Bronchial epithelial cell (primary cell): ENCODE measurements at regions not wholly inside any gene's neighbourhood (a gene's known extent, or its start where the extent isn't known, plus 50 kb on each side); places are given as distances from the start of the nearest gene placed in this dataset.

Experiments
- DNase-seq: peaks from one replicate; pipeline ENCODE4 v3.0.0-alpha.2; 2010; ENCODE audit warnings: low read depth
- FAIRE-seq: peaks from 2 replicates; lab custom pipeline; 2011; peaks lifted over from hg19 to GRCh38; lab: Jason Lieb, UNC
- H3K27me3 ChIP-seq: 2 replicates; pipeline ENCODE4 v1.5.1; 2011; ENCODE audit warnings: low read length; ENCODE audit not compliant: control insufficient read depth, insufficient read depth
- H3K36me3 ChIP-seq: 2 replicates; pipeline ENCODE4 v1.5.1; 2011; ENCODE audit warnings: low read length; ENCODE audit not compliant: control insufficient read depth, insufficient read depth
- H3K4me3 ChIP-seq: 2 replicates; pipeline ENCODE4 v1.5.1; 2011; ENCODE audit warnings: mild to moderate bottlenecking, low read depth, low read length, control low read depth
- TF ChIP-seq, protein P1 (sequence below): IDR thresholded peaks from 2 replicates; pipeline ENCODE4 v1.5.1; 2011; ENCODE audit warnings: mild to moderate bottlenecking, moderate library complexity, low read length, control low read depth, inconsistent platforms; ENCODE audit not compliant: insufficient read depth, severe bottlenecking

DNA sequence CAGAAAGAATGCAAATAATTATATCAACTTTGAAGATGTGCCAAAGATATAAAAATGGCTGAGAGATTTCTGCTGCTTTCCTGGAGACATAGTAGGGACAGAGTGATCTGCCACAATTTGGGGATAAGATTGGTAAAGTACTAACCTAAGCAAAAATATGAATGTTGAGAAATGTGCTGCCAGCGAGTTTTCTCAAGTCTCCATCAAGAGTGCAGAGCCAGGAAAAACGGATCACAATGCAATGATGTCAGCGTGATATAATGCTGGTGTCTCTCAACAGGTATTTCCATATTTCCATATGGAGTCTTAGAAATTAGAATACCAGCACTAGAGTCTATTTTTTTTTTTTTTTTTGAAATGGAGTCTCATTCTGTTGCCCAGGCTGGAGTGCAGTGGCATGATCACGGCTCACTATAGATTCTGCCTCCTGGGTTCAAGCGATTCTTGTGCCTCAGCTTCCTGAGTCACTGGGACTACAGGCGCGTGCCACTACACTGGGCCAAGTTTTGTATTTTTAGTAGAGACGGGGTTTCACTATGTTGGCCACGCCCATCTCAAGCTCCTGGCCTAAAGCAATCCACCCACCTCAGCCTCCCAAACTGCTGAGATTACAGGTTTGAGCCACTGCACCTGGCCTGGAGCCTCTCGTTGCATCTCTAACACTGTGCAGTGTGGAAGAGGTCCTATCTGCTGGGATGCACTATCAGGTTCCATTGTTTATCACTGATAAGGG is 893.5 kb downstream of the TRIML1 start:
- DNase-seq, result no peak
- Histone ChIP-seq H3K36me3 (no peaks in the 10 kb centered on the region), H3K27me3 (no peaks in the 10 kb centered on the region), H3K4me3 (no peak overlapping the region)
- TF ChIP-seq, protein P1, sequence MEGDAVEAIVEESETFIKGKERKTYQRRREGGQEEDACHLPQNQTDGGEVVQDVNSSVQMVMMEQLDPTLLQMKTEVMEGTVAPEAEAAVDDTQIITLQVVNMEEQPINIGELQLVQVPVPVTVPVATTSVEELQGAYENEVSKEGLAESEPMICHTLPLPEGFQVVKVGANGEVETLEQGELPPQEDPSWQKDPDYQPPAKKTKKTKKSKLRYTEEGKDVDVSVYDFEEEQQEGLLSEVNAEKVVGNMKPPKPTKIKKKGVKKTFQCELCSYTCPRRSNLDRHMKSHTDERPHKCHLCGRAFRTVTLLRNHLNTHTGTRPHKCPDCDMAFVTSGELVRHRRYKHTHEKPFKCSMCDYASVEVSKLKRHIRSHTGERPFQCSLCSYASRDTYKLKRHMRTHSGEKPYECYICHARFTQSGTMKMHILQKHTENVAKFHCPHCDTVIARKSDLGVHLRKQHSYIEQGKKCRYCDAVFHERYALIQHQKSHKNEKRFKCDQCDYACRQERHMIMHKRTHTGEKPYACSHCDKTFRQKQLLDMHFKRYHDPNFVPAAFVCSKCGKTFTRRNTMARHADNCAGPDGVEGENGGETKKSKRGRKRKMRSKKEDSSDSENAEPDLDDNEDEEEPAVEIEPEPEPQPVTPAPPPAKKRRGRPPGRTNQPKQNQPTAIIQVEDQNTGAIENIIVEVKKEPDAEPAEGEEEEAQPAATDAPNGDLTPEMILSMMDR, result no peak
- no peak for FAIRE-seq

DNA sequence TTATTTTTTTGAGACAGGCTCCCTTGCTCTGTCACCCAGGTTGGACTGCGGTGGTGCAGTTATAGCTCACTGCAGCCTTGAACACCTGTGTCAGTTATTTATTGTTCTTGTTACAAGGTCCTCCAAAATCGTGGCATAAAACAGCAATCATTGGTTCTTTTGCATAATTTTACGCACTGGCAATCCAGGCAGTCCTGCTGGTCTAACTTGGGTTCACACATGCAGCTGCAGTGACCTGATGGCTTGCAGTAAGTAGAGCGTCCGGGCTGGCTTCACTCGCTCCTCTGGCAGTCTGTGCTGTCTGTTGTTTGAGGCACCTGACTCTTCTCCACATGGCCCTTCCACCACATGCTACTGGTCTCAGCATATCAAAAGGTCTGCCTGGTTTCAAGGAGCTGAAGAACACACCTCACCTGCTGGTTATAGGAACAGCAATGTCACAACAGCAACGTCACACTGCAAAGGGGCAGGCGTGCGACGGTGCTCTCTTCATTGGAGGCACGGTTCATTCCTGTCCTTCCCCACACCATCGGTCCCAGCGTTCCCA is 894.6 kb downstream of the TRIML1 start:
- TF ChIP-seq, protein P1, result no peak
- Histone ChIP-seq H3K4me3 (no peak overlapping the region), H3K36me3 (no peaks in the 10 kb centered on the region), H3K27me3 (no peaks in the 10 kb centered on the region)
- no peak for DNase-seq
- FAIRE-seq, result peak; percentile 81

DNA sequence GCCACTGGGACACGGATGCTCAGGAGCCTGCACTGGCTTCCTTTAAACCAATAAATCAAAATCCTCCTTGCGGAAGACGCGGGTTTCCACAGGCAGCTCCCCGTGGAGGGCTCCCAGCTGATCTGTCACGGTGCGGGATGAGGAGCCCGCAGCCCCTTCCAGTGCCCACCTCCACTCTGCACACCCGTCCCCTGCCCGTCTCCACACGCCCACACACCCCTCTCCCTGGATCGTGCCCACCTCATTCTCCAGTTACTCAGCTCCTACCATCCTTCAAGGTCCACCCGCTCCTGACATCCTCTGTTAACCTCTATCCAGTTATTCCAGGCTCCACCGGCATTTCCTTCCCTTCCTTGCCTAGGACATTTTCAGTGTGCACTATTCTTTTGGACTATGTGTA is 895.9 kb downstream of the TRIML1 start:
- no peak overlapping the region for H3K4me3 ChIP-seq
- H3K27me3 ChIP-seq, result no peaks in the 10 kb centered on the region
- no peak for FAIRE-seq
- no peaks in the 10 kb centered on the region for H3K36me3 ChIP-seq
- no peak for DNase-seq
- TF ChIP-seq, protein P1, result no peak

- Histone ChIP-seq H3K4me3 (no peak overlapping the region), H3K27me3 (no peaks in the 10 kb centered on the region), H3K36me3 (no peaks in the 10 kb centered on the region)
- FAIRE-seq, result no peak
- no peak for DNase-seq
- TF ChIP-seq, protein P1, result no peak
These were observed 896.4 kb downstream of the TRIML1 start for GRCh38 chr4:189035654-189036053.

DNA sequence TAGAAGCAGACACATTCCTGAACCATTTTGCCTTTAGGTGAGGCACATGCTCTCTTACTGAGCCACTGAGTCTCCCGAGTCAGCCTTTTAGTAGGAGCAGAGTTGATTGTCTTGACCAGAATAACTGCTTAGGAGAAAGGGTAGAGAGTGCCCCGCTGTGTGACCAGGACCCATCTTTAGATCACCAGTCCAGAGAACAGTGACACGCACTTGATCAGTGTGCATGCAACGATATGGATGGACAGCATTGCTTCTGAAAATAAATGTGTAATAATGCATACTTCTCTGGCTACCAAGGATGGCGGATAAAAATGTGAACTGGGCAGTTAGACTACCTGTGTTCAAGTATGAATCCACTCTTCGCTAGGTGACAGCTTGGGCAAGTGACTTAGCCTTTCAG is 897.7 kb downstream of the TRIML1 start:
- TF ChIP-seq, protein P1, result no peak
- no peak for DNase-seq
- H3K36me3 ChIP-seq, result no peaks in the 10 kb centered on the region
- H3K4me3 ChIP-seq, result no peak overlapping the region
- no peak for FAIRE-seq
- no peaks in the 10 kb centered on the region for H3K27me3 ChIP-seq

- Histone ChIP-seq H3K4me3 (no peak overlapping the region), H3K36me3 (no peaks in the 10 kb centered on the region), H3K27me3 (no peaks in the 10 kb centered on the region)
- TF ChIP-seq, protein P1, result no peak
- DNase-seq (peak; percentile 85), FAIRE-seq (no peak)
These were observed 894.0 kb upstream of the FRG1 start for GRCh38 chr4:189046642-189047041.
